Liver (tissue), 8 donors: ENCODE measurements at regions not wholly inside any gene's neighbourhood (a gene's known extent, or its start where the extent isn't known, plus 50 kb on each side); places are given as distances from the start of the nearest gene placed in this dataset.

Experiments
- DNase-seq: peaks from one replicate; pipeline ENCODE4 v3.0.0-alpha.2; 2017; ENCODE audit warnings: low spot score
- H3K27ac ChIP-seq, 2 donors: one replicate each; pipeline ENCODE4 v1.7.0; 2013; ENCODE audit warnings: inconsistent platforms in 2 of 2, low read length in 2 of 2, control low read depth in 1 of 2, low read depth in 1 of 2, mild to moderate bottlenecking in 1 of 2
- H3K27me3 ChIP-seq, 4 donors: one replicate each; pipeline versions ENCODE4 v1.6.1 to v1.7.0; 2013; ENCODE audit warnings: low read length in 3 of 4, inconsistent platforms in 1 of 4, mild to moderate bottlenecking in 1 of 4, moderate library complexity in 1 of 4; ENCODE audit not compliant: control insufficient read depth in 4 of 4, insufficient read depth in 4 of 4
- H3K36me3 ChIP-seq, 4 donors: one replicate each; pipeline versions ENCODE4 v1.6.1 to v1.7.0; 2013; ENCODE audit warnings: low read length in 3 of 4, mild to moderate bottlenecking in 3 of 4, low read depth in 1 of 4, moderate library complexity in 1 of 4; ENCODE audit not compliant: control insufficient read depth in 4 of 4, insufficient read depth in 3 of 4
- H3K4me1 ChIP-seq, 4 donors: one replicate each; pipeline versions ENCODE4 v1.6.1 to v1.7.0; 2013; ENCODE audit warnings: low read length in 3 of 4, mild to moderate bottlenecking in 3 of 4, moderate library complexity in 1 of 4; ENCODE audit not compliant: control insufficient read depth in 4 of 4, insufficient read depth in 4 of 4
- H3K4me3 ChIP-seq, 3 donors: one replicate each; pipeline versions ENCODE4 v1.6.1 to v1.7.0; 2013; ENCODE audit warnings: low read length in 3 of 3, control low read depth in 1 of 3, low read depth in 1 of 3, mild to moderate bottlenecking in 1 of 3
- H3K9ac ChIP-seq, 2 donors: one replicate each; pipeline ENCODE4 v1.7.0; 2013; ENCODE audit warnings: low read length in 2 of 2, mild to moderate bottlenecking in 2 of 2, moderate library complexity in 2 of 2, control low read depth in 1 of 2, low read depth in 1 of 2
- H3K9me3 ChIP-seq, 4 donors: one replicate each; pipeline versions ENCODE4 v1.6.1 to v1.7.0; 2013; ENCODE audit warnings: low read length in 3 of 4; ENCODE audit not compliant: control insufficient read depth in 4 of 4
- EGR1 ChIP-seq, 2 donors: IDR thresholded peaks; 2 replicates each; pipeline ENCODE4 v1.6.1; 2016 to 2018; ENCODE audit warnings: antibody characterized with exemption in 2 of 2, low read depth in 2 of 2
- FOXA1 ChIP-seq: IDR thresholded peaks from 2 replicates; pipeline ENCODE4 v1.6.1; 2016; ENCODE audit warnings: antibody characterized with exemption
- FOXA2 ChIP-seq: IDR thresholded peaks from 2 replicates; pipeline ENCODE4 v1.6.1; 2016; ENCODE audit warnings: antibody characterized with exemption
- GABPA ChIP-seq, 2 donors: IDR thresholded peaks in 1 of 2; conservative IDR thresholded peaks in 1 of 2; 2 replicates each; pipeline ENCODE4 v1.6.1; 2016; ENCODE audit warnings: antibody characterized with exemption in 2 of 2, mild to moderate bottlenecking in 1 of 2, moderate library complexity in 1 of 2
- HNF4A ChIP-seq, 2 donors: conservative IDR thresholded peaks; 2 replicates each; pipeline ENCODE4 v1.6.1; 2016; ENCODE audit warnings: antibody characterized with exemption in 2 of 2, mild to moderate bottlenecking in 2 of 2
- HNF4G ChIP-seq: IDR thresholded peaks from 2 replicates; pipeline ENCODE4 v1.6.1; 2016; ENCODE audit warnings: antibody characterized with exemption
- JUND ChIP-seq, 2 donors: IDR thresholded peaks; 2 replicates each; pipeline ENCODE4 v1.6.1; 2016; ENCODE audit warnings: antibody characterized with exemption in 2 of 2
- NR2F2 ChIP-seq: IDR thresholded peaks from 2 replicates; pipeline ENCODE4 v1.6.1; 2016; ENCODE audit warnings: antibody characterized with exemption
- RAD21 ChIP-seq, 2 donors: IDR thresholded peaks; 2 replicates each; pipeline ENCODE4 v1.6.1; 2016; ENCODE audit warnings: antibody characterized with exemption in 2 of 2, mild to moderate bottlenecking in 2 of 2
- RXRA ChIP-seq, 2 donors: IDR thresholded peaks; 2 replicates each; pipeline ENCODE4 v1.6.1; 2017 to 2018; ENCODE audit warnings: antibody characterized with exemption in 2 of 2, mild to moderate bottlenecking in 1 of 2
- SP1 ChIP-seq: IDR thresholded peaks from 2 replicates; pipeline ENCODE4 v1.6.1; 2018; ENCODE audit warnings: antibody characterized with exemption, mild to moderate bottlenecking
- TAF1 ChIP-seq: conservative IDR thresholded peaks from 2 replicates; pipeline ENCODE4 v1.6.1; 2016; ENCODE audit warnings: antibody characterized with exemption, mild to moderate bottlenecking
- YY1 ChIP-seq: IDR thresholded peaks from 2 replicates; pipeline ENCODE4 v1.6.1; 2016; ENCODE audit warnings: antibody characterized with exemption, mild to moderate bottlenecking
- WGBS: extraction: QIAGEN DNeasy Blood & Tissue Kit; methylation state at CpG from one replicate; pipeline ENCODE4 v1.1.7; 2013; 5-methylcytosine and 5-hydroxymethylcytosine counted together
- TF ChIP-seq, protein P1 (sequence below): fragments of 150-350 bp; IDR thresholded peaks from 2 replicates; pipeline ENCODE4 v1.5.1; 2017; ENCODE audit warnings: improper control_type of control experiment, low read depth, low read length; ENCODE audit not compliant: missing input control
- TF ChIP-seq, protein P2 (sequence below): IDR thresholded peaks from 2 replicates; pipeline ENCODE4 v1.6.1; 2016; ENCODE audit warnings: antibody characterized with exemption
- TF ChIP-seq, protein P3 (sequence below): IDR thresholded peaks from 2 replicates; pipeline ENCODE4 v1.6.1; 2016; ENCODE audit warnings: antibody characterized with exemption
- TF ChIP-seq, protein P4 (sequence below): IDR thresholded peaks from 2 replicates; pipeline ENCODE4 v1.6.1; 2016; ENCODE audit warnings: antibody characterized with exemption, mild to moderate bottlenecking
- TF ChIP-seq, protein P5 (sequence below): IDR thresholded peaks from 2 replicates; pipeline ENCODE4 v1.6.1; 2016; ENCODE audit warnings: antibody characterized with exemption
- donor health status: healthy.
- donor health status: healthy.
- donor health status: healthy.
- donor health status: healthy.
- donor health status: healthy.

DNA sequence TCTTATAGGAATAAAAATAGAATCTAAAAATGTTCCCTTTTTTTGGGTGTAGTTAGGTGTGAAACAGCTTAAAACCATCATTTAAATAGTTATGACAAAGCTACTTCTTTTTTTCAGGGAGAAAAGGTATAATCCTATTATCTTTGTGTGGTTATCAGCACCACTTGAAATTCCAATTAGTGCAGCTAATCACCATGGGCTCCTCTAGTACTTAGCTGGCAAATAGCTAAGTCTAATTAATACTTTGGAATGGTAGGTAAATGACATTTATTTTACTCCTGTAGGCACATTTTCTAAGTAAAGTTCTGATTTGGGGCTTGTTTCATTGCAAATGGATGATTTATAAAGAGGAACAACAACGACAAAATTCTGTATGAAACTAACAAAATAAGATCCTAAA is 132.6 kb downstream of the OLFM4 start (continued):
- TF ChIP-seq, protein P1, sequence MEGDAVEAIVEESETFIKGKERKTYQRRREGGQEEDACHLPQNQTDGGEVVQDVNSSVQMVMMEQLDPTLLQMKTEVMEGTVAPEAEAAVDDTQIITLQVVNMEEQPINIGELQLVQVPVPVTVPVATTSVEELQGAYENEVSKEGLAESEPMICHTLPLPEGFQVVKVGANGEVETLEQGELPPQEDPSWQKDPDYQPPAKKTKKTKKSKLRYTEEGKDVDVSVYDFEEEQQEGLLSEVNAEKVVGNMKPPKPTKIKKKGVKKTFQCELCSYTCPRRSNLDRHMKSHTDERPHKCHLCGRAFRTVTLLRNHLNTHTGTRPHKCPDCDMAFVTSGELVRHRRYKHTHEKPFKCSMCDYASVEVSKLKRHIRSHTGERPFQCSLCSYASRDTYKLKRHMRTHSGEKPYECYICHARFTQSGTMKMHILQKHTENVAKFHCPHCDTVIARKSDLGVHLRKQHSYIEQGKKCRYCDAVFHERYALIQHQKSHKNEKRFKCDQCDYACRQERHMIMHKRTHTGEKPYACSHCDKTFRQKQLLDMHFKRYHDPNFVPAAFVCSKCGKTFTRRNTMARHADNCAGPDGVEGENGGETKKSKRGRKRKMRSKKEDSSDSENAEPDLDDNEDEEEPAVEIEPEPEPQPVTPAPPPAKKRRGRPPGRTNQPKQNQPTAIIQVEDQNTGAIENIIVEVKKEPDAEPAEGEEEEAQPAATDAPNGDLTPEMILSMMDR, result no peak

DNA sequence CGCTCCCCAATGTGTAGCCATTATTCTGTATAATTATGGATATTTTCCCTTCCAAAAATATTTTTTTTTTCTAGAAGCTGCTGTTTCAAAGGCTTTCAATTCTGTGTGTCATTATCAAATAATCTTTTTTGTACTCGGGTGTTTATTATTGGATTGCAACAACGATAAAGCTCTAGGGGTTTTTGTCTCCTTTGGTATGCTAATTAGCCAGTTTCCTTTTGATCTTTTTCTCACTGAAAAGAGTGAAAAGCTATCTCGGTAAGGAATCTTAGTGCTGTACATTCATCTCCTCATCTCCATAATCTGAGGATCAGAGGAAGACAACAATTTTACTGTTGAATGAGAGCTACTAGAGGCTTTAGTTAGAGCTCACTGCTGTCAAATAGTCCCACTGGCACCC is 136.6 kb downstream of the OLFM4 start:
- H3K27ac ChIP-seq, result no peak overlapping the region
- H3K27me3 ChIP-seq, result no peaks in the 10 kb centered on the region
- no peaks in the 10 kb centered on the region for H3K4me1 ChIP-seq
- no peak for DNase-seq
- peaks cover 0 to 1% (median 0%) of the 10 kb centered on the region in 4 donors for H3K9me3 ChIP-seq
- WGBS, result 38% methylated on average over 4 of the region's 4 CpGs
- no peak overlapping the region for H3K9ac ChIP-seq
- H3K4me3 ChIP-seq, result no peak overlapping the region
- TF ChIP-seq, protein P2, sequence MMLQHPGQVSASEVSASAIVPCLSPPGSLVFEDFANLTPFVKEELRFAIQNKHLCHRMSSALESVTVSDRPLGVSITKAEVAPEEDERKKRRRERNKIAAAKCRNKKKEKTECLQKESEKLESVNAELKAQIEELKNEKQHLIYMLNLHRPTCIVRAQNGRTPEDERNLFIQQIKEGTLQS, result no peak
- TF ChIP-seq TAF1, result no peak
- TF ChIP-seq NR2F2, result no peak
- TF ChIP-seq, protein P1, result no peak
- TF ChIP-seq RAD21 (IDR thresholded peaks at IDR 0.05), result no peak
- TF ChIP-seq, protein P3, sequence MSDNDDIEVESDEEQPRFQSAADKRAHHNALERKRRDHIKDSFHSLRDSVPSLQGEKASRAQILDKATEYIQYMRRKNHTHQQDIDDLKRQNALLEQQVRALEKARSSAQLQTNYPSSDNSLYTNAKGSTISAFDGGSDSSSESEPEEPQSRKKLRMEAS, result no peak
- TF ChIP-seq JUND (IDR thresholded peaks at IDR 0.05), result no peak
- TF ChIP-seq EGR1 (IDR thresholded peaks at IDR 0.05; ENCODE audit: low read depth in 2 of 2), result no peak
- no peak for TF ChIP-seq RXRA (IDR thresholded peaks at IDR 0.05)
- TF ChIP-seq, protein P4, sequence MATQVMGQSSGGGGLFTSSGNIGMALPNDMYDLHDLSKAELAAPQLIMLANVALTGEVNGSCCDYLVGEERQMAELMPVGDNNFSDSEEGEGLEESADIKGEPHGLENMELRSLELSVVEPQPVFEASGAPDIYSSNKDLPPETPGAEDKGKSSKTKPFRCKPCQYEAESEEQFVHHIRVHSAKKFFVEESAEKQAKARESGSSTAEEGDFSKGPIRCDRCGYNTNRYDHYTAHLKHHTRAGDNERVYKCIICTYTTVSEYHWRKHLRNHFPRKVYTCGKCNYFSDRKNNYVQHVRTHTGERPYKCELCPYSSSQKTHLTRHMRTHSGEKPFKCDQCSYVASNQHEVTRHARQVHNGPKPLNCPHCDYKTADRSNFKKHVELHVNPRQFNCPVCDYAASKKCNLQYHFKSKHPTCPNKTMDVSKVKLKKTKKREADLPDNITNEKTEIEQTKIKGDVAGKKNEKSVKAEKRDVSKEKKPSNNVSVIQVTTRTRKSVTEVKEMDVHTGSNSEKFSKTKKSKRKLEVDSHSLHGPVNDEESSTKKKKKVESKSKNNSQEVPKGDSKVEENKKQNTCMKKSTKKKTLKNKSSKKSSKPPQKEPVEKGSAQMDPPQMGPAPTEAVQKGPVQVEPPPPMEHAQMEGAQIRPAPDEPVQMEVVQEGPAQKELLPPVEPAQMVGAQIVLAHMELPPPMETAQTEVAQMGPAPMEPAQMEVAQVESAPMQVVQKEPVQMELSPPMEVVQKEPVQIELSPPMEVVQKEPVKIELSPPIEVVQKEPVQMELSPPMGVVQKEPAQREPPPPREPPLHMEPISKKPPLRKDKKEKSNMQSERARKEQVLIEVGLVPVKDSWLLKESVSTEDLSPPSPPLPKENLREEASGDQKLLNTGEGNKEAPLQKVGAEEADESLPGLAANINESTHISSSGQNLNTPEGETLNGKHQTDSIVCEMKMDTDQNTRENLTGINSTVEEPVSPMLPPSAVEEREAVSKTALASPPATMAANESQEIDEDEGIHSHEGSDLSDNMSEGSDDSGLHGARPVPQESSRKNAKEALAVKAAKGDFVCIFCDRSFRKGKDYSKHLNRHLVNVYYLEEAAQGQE, result no peak
- TF ChIP-seq, protein P5, sequence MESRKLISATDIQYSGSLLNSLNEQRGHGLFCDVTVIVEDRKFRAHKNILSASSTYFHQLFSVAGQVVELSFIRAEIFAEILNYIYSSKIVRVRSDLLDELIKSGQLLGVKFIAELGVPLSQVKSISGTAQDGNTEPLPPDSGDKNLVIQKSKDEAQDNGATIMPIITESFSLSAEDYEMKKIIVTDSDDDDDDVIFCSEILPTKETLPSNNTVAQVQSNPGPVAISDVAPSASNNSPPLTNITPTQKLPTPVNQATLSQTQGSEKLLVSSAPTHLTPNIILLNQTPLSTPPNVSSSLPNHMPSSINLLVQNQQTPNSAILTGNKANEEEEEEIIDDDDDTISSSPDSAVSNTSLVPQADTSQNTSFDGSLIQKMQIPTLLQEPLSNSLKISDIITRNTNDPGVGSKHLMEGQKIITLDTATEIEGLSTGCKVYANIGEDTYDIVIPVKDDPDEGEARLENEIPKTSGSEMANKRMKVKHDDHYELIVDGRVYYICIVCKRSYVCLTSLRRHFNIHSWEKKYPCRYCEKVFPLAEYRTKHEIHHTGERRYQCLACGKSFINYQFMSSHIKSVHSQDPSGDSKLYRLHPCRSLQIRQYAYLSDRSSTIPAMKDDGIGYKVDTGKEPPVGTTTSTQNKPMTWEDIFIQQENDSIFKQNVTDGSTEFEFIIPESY, result no peak
- TF ChIP-seq SP1, result no peak
- no peak for TF ChIP-seq YY1
- TF ChIP-seq HNF4A (conservative IDR thresholded peaks at IDR 0.05), result no peak
- no peak for TF ChIP-seq GABPA (IDR thresholded peaks at IDR 0.05 in 1 of 2, conservative IDR thresholded peaks at IDR 0.05 in 1 of 2)
- TF ChIP-seq FOXA2, result no peak
- no peak for TF ChIP-seq FOXA1
- TF ChIP-seq HNF4G, result no peak
- no peaks in the 10 kb centered on the region for H3K36me3 ChIP-seq
